ENCODE measurements at regions not wholly inside any gene's neighbourhood (a gene's known extent, or its start where the extent isn't known, plus 50 kb on each side); places are given as distances from the start of the nearest gene placed in this dataset.

- TF ChIP-seq RBM22 (IDR thresholded peaks at IDR 0.05; ENCODE audit: low read depth, low read length, poor library complexity, severe bottlenecking), result no peak
- TF ChIP-seq HDAC2 (IDR thresholded peaks at IDR 0.05), result no peak
- no peak for TF ChIP-seq TEAD4 (IDR thresholded peaks at IDR 0.05; ENCODE audit: low read length)
- no peak for TF ChIP-seq TEAD4 (CRISPR knock-in tag; IDR thresholded peaks at IDR 0.05; ENCODE audit: borderline replicate concordance)
- no peak for TF ChIP-seq ARHGAP35 (IDR thresholded peaks at IDR 0.05; ENCODE audit: partially characterized antibody)
These were observed 346.4 kb upstream of the MTNR1B start for GRCh38 chr11:92623055-92623454.

Data from K562 (cell line).